K562 (cell line): ENCODE measurements at regions not wholly inside any gene's neighbourhood (a gene's known extent, or its start where the extent isn't known, plus 50 kb on each side); places are given as distances from the start of the nearest gene placed in this dataset.

ENCODE experiments used
- ATAC-seq: fragments of 200-7000 bp; cut with Tn5 transposase; 3 replicates; pipeline ENCODE4 v1.9.1; 2020; ENCODE audit warnings: moderate library complexity
- BruUV-seq: library from RNA; stranded (reverse); fragments of 400-500 nt; replicated peaks from 2 replicates; lab custom pipeline; 2021; lab: Mats Ljungman, UMichigan
- CTCF ChIA-PET: fragments of 300-600 bp; formaldehyde crosslinking; extraction: SDS; loops from one replicate; lab custom pipeline; 2021; ENCODE audit warnings: low intra/inter-chr PET ratio; lab: Yijun Ruan, JAX
- POLR2A ChIA-PET: fragments of 300-600, 350-650 bp; sonication (Branson Sonifier 250); formaldehyde crosslinking; extraction: SDS; loops from one replicate; lab custom pipeline; 2021; ENCODE audit warnings: antibody characterized with exemption, inconsistent platforms; lab: Yijun Ruan, JAX
- DNase-seq, 4 experiments: peaks; one replicate each; pipeline versions ENCODE4 v3.0.0 to v3.0.0-alpha.2; 2011 to 2018; ENCODE audit warnings: low spot score in 3 of 4, mixed read lengths in 3 of 4; ENCODE audit errors: extremely low read depth in 1 of 4
- FAIRE-seq: peaks from 2 replicates; lab custom pipeline; 2011; peaks lifted over from hg19 to GRCh38; lab: Jason Lieb, UNC
- H2AFZ ChIP-seq: 2 replicates; pipeline ENCODE4 v1.6.0; 2011; ENCODE audit warnings: low read depth, low read length, control low read depth, inconsistent platforms
- H3K27ac ChIP-seq: fragments of 200-600 bp; 3 replicates; pipeline ENCODE4 v1.8.0; 2011; ENCODE audit warnings: low read depth, mild to moderate bottlenecking, control low read depth, inconsistent platforms, low read length, moderate library complexity, mixed read lengths; ENCODE audit errors: extremely low read depth
- H3K27me3 ChIP-seq, 2 experiments: fragments of 300-600 bp in 1 of 2; 2 replicates in 1 of 2; 3 replicates in 1 of 2; pipeline versions ENCODE4 v1.6.0 to v1.8.0; 2011; ENCODE audit warnings: inconsistent platforms in 2 of 2, low read length in 2 of 2, mild to moderate bottlenecking in 1 of 2, mixed read lengths in 1 of 2, moderate library complexity in 1 of 2; ENCODE audit not compliant: control insufficient read depth in 2 of 2, insufficient read depth in 2 of 2
- H3K36me3 ChIP-seq: fragments of 300-600 bp; 3 replicates; pipeline ENCODE4 v1.8.0; 2011; ENCODE audit warnings: mild to moderate bottlenecking, low read length, inconsistent platforms; ENCODE audit not compliant: control insufficient read depth, insufficient read depth
- H3K4me1 ChIP-seq, 2 experiments: fragments of 200-600 bp in 1 of 2; replicated peaks in 1 of 2; 2 replicates in 1 of 2; 3 replicates in 1 of 2; pipeline versions ENCODE4 v1.5.1 to v1.8.0; 2011; ENCODE audit warnings: inconsistent platforms in 2 of 2, low read length in 2 of 2, mild to moderate bottlenecking in 1 of 2, mixed read lengths in 1 of 2, moderate library complexity in 1 of 2; ENCODE audit not compliant: control insufficient read depth in 2 of 2, insufficient read depth in 2 of 2
- H3K4me2 ChIP-seq: 2 replicates; pipeline ENCODE4 v1.6.1; 2011; ENCODE audit warnings: low read length, control low read depth, inconsistent platforms, mixed read lengths; ENCODE audit not compliant: insufficient read depth
- H3K4me3 ChIP-seq: fragments of 200-600 bp; sonication (generic), shearing (Covaris generic); 2 replicates; pipeline ENCODE4 v1.5.1; 2016; ENCODE audit warnings: control low read depth, inconsistent platforms
- H3K79me2 ChIP-seq: fragments of 200-600 bp; 3 replicates; pipeline ENCODE4 v1.8.0; 2011; ENCODE audit warnings: low read length, inconsistent platforms; ENCODE audit not compliant: control insufficient read depth, insufficient read depth
- H3K9ac ChIP-seq, 2 experiments: 2 replicates each; pipeline versions ENCODE4 v1.6.0 to v1.6.1; 2011; ENCODE audit warnings: low read depth in 2 of 2, low read length in 2 of 2, control low read depth in 1 of 2, inconsistent platforms in 1 of 2, mild to moderate bottlenecking in 1 of 2, mixed read lengths in 1 of 2; ENCODE audit not compliant: insufficient read depth in 1 of 2
- H3K9me1 ChIP-seq: one replicate; pipeline ENCODE4 v1.6.0; 2011; ENCODE audit warnings: inconsistent platforms, mild to moderate bottlenecking, low read length, moderate library complexity; ENCODE audit not compliant: control insufficient read depth, insufficient read depth
- H3K9me3 ChIP-seq: replicated peaks from 2 replicates; pipeline ENCODE4 v1.5.1; 2011; ENCODE audit warnings: low read depth, low read length, inconsistent platforms; ENCODE audit not compliant: control insufficient read depth, insufficient read depth
- H4K20me1 ChIP-seq: replicated peaks from 2 replicates; pipeline ENCODE4 v1.6.1; 2011; ENCODE audit warnings: low read length, inconsistent platforms, mixed read lengths; ENCODE audit not compliant: control insufficient read depth, insufficient read depth
- BRCA1 ChIP-seq, 2 experiments: fragments of 450-650 bp in 1 of 2; sonication (generic) in 1 of 2; formaldehyde crosslinking in 1 of 2; IDR thresholded peaks; 2 replicates each; pipeline versions ENCODE4 v1.5.0 to v1.6.1; 2017 to 2020; ENCODE audit warnings: mild to moderate bottlenecking in 1 of 2, missing genetic modification reagents in 1 of 2
- ESRRA ChIP-seq: fragments of 450-650 bp; IDR thresholded peaks from 2 replicates; pipeline ENCODE4 v1.6.1; 2014; ENCODE audit warnings: low read depth, mild to moderate bottlenecking, moderate library complexity, borderline replicate concordance
- ETV1 ChIP-seq: fragments of 450-650 bp; conservative IDR thresholded peaks from 2 replicates; pipeline ENCODE4 v1.6.1; 2016; ENCODE audit warnings: missing genetic modification characterization, control low read depth, low read depth, missing compliant biosample characterization
- FOXJ3 ChIP-seq: sonication (generic); formaldehyde crosslinking; IDR thresholded peaks from 2 replicates; pipeline ENCODE4 v1.4.0; 2020; ENCODE audit warnings: mild to moderate bottlenecking, missing genetic modification reagents
- KLF10 ChIP-seq: fragments of 250-450 bp; sonication (Bioruptor Pico); IDR thresholded peaks from 2 replicates; pipeline ENCODE4 v1.6.1; 2021; ENCODE audit warnings: matching md5 sums
- RAD51 ChIP-seq: fragments of 450-650 bp; IDR thresholded peaks from 2 replicates; pipeline ENCODE4 v1.7.1; 2016; ENCODE audit warnings: low read depth, mild to moderate bottlenecking, borderline replicate concordance
- RBFOX2 ChIP-seq: fragments of 200-400 bp; formaldehyde crosslinking; IDR thresholded peaks from 2 replicates; pipeline ENCODE4 v1.6.1; 2017; ENCODE audit warnings: low read depth, mild to moderate bottlenecking, low read length, moderate library complexity
- RBM15 ChIP-seq: fragments of 200-400 bp; formaldehyde crosslinking; IDR thresholded peaks from 2 replicates; pipeline ENCODE4 v1.6.1; 2018; ENCODE audit warnings: mild to moderate bottlenecking, low read length, moderate library complexity; ENCODE audit not compliant: insufficient read depth
- RBM17 ChIP-seq: fragments of 200-400 bp; formaldehyde crosslinking; IDR thresholded peaks from 2 replicates; pipeline ENCODE4 v1.6.1; 2017; ENCODE audit warnings: low read depth, mild to moderate bottlenecking, low read length, borderline replicate concordance
- SNRNP70 ChIP-seq: fragments of 200-400 bp; formaldehyde crosslinking; optimal IDR thresholded peaks from 2 replicates; pipeline ENCODE3; 2017; ENCODE audit warnings: low read depth, low read length
- TARDBP ChIP-seq: fragments of 450-650 bp; IDR thresholded peaks from 2 replicates; pipeline ENCODE4 v1.6.1; 2016
- TFAM ChIP-seq: fragments of 250-450 bp; sonication (Bioruptor Pico); conservative IDR thresholded peaks from 2 replicates; pipeline ENCODE4 v1.5.0; 2021; ENCODE audit warnings: mild to moderate bottlenecking, moderate library complexity
- TRIM24 ChIP-seq, 2 experiments: fragments of 450-650 bp; IDR thresholded peaks; 2 replicates each; pipeline ENCODE4 v1.6.1; 2016
- ZBED1 ChIP-seq: IDR thresholded peaks from 2 replicates; pipeline ENCODE4 v1.6.1; 2014
- ZNF134 ChIP-seq: fragments of 250-450 bp; sonication (Bioruptor Pico); conservative IDR thresholded peaks from 2 replicates; pipeline ENCODE4 v1.4.0; 2020
- ZNF311 ChIP-seq: fragments of 250-450 bp; sonication (Bioruptor Pico); IDR thresholded peaks from 2 replicates; pipeline ENCODE4 v1.4.0; 2020; ENCODE audit warnings: mild to moderate bottlenecking, moderate library complexity
- in situ Hi-C: fragments of 300-500 bp; cut with MboI; formaldehyde crosslinking; loops from 4 replicates; pipeline ENCODE4 v1.15.0; 2018; ENCODE audit warnings: inconsistent platforms, mixed read lengths
- intact Hi-C: fragments of 100-400 bp; cut with micrococcal nuclease; formaldehyde crosslinking; loops from 2 replicates; pipeline ENCODE4 v1.14.2; 2022
- TF ChIP-seq, protein P1 (sequence below): fragments of 250-450 bp; sonication (Bioruptor Pico); IDR thresholded peaks from 2 replicates; pipeline ENCODE4 v1.5.0; 2021; ENCODE audit warnings: mild to moderate bottlenecking, borderline replicate concordance
- TF ChIP-seq, protein P2 (sequence below): fragments of 450-650 bp; IDR thresholded peaks from one replicate; pipeline ENCODE4 v1.6.1; 2018; ENCODE audit warnings: mild to moderate bottlenecking, moderate library complexity; ENCODE audit not compliant: partially characterized antibody

DNA sequence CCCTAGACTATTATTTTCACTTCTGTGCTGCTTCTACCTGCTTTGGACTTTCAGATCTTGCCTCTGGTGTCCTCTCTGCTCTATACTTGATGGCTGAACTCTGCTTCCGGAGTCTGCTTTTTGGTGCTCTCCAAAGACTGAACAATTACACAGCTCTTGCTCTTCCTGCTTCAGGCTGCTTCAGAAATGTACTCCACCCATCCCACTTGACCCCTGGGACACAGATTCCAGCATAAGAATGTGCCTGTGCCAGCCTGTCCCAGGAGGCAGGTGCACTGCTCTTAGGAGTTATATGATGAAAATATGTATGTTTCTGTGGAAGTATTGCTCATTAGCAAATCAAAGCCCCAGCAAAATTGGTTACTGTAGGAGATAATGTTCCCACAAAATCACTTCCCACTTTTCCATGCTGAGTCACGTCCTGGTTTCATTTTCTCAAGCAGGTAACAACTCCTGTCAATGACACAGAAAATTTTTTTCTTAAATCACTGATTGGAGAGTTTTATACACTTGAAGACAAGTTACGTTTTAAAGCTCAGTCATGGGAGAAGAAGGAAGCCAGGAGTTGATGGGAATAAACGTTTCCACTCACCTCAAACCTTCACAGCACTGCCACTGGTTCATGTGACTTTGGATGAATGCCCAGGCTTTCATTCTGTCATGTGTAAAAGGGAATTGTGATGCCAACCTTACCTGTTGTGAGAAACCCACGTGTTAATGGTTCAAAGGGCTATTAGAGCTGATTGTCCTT is 239.4 kb upstream of the ZPLD1 start (continued):
- TF ChIP-seq BRCA1 (IDR thresholded peaks at IDR 0.05) (no peak), BRCA1 (CRISPR knock-in tag; IDR thresholded peaks at IDR 0.05) (no peak), RBM17 (no peak), ETV1 (tag) (no peak), TARDBP (no peak), FOXJ3 (CRISPR knock-in tag) (no peak), TFAM (no peak)
- TF ChIP-seq, protein P1, sequence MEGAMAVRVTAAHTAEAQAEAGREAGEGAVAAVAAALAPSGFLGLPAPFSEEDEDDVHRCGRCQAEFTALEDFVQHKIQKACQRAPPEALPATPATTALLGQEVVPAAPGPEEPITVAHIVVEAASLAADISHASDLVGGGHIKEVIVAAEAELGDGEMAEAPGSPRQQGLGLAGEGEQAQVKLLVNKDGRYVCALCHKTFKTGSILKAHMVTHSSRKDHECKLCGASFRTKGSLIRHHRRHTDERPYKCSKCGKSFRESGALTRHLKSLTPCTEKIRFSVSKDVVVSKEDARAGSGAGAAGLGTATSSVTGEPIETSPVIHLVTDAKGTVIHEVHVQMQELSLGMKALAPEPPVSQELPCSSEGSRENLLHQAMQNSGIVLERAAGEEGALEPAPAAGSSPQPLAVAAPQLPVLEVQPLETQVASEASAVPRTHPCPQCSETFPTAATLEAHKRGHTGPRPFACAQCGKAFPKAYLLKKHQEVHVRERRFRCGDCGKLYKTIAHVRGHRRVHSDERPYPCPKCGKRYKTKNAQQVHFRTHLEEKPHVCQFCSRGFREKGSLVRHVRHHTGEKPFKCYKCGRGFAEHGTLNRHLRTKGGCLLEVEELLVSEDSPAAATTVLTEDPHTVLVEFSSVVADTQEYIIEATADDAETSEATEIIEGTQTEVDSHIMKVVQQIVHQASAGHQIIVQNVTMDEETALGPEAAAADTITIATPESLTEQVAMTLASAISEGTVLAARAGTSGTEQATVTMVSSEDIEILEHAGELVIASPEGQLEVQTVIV = no peak

DNA sequence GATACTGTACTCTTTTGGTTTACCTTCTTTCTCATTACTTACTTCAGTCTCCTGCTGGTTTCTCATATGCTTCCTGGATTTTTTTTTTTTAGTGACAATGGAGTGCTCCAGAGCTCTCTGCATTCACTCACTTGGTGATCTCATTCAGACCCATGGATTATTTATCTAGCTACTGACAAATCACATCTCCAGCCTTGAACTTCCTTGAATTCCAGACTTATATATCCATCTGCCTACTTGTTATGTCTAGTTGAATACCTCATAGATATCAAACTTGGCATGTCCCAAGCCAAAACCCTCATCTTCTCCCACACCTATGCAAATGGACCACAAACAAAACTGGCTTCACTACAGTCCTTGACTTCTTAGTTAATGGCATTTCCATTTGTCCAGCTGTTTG is 234.7 kb upstream of the ZPLD1 start:
- no peak for DNase-seq
- no peaks in the 10 kb centered on the region for H3K9me1 ChIP-seq
- H3K9ac ChIP-seq = no peak overlapping the region
- FAIRE-seq = no peak
- no peaks in the 10 kb centered on the region for H3K9me3 ChIP-seq
- no peaks in the 10 kb centered on the region for H3K36me3 ChIP-seq
- ChIA-PET POLR2A (no interaction called here), CTCF (no interaction called here)
- H4K20me1 ChIP-seq = no peaks in the 10 kb centered on the region
- no peaks in the 10 kb centered on the region for H3K27me3 ChIP-seq
- in situ Hi-C loops (no loop called here), intact Hi-C loops (no loop called here)
- no peak overlapping the region for H3K27ac ChIP-seq
- H3K79me2 ChIP-seq = no peaks in the 10 kb centered on the region
- H3K4me2 ChIP-seq = no peak overlapping the region
- H2AFZ ChIP-seq = no peak overlapping the region
- no TSS peak for BruUV-seq
- no peak for ATAC-seq
- H3K4me1 ChIP-seq = no peaks in the 10 kb centered on the region
- H3K4me3 ChIP-seq = no peak overlapping the region
- TF ChIP-seq ESRRA (no peak), TRIM24 (IDR thresholded peaks at IDR 0.05) (no peak), RAD51 (no peak), RBM15 (no peak), KLF10 (CRISPR knock-in tag) (no peak), SNRNP70 (no peak), RBFOX2 (no peak), ZNF134 (no peak), ZBED1 (no peak), ZNF311 (CRISPR knock-in tag) (no peak)
- TF ChIP-seq, protein P2, sequence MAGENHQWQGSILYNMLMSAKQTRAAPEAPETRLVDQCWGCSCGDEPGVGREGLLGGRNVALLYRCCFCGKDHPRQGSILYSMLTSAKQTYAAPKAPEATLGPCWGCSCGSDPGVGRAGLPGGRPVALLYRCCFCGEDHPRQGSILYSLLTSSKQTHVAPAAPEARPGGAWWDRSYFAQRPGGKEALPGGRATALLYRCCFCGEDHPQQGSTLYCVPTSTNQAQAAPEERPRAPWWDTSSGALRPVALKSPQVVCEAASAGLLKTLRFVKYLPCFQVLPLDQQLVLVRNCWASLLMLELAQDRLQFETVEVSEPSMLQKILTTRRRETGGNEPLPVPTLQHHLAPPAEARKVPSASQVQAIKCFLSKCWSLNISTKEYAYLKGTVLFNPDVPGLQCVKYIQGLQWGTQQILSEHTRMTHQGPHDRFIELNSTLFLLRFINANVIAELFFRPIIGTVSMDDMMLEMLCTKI = no peak
